GM19324 (cell line): ENCODE measurements at regions not wholly inside any gene's neighbourhood (a gene's known extent, or its start where the extent isn't known, plus 50 kb on each side); places are given as distances from the start of the nearest gene placed in this dataset.
A peak's percentile ranks its signal among the peaks of the same experiment; 100 is the strongest.

Experiments used
- ATAC-seq: cut with Tn5 transposase; IDR thresholded peaks from one replicate; pipeline ENCODE4 v1.9.1; 2021; ENCODE audit warnings: mild to moderate bottlenecking, moderate library complexity; ENCODE audit not compliant: unreplicated experiment, low FRiP score

DNA sequence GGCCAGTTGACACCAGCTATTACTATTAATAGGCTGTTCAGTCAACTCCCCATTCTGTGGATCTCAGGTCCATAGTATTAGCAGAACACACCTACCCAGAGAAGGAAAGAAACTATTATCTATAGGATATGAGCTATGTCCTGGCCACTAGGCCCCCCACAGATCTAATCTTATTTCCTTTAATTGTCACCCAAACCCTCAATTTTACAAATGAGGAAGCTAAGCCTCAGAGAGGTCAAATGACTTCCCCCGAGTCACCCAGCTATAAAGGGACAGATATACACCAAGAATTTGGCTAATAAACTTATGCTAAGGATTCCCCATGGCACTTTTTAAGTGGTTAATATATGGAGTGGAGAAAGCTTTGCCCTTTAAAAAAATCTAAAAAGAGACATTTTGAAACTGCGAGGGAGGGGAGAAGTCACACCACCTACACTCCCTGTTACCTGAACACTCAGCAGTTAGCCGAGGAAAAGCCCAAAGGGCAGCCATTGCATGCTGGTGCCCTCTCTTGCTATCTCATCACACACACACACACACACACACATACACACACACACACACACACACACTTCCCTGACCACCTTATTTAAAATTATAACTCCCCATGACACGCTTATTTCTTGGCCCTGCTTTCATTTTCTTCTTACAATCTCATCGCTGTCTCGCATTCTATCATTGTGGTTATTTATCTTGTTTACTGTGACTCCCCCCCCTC, 157.0 kb upstream of the ADO start:
- ATAC-seq, result no peak

DNA sequence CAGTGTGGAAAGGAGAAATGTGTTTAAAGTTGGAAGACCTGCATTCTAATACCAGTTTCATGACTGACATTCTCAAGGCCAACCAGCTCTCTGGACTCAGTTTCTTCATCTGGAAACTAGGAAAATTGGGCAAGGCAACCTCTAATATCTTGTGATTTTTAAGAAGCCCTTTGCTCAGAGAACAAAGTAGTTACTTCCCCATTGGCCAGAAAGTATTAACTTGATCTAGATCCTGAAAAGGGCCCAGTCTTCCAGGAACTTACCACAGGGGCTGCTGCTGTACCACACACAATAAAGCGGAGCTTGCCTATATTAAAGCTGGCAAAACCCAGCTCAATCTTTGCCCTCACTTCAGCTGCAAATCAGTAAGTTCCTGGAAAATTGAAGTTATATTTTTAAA, 155.6 kb upstream of the ADO start:
- no peak for ATAC-seq

DNA sequence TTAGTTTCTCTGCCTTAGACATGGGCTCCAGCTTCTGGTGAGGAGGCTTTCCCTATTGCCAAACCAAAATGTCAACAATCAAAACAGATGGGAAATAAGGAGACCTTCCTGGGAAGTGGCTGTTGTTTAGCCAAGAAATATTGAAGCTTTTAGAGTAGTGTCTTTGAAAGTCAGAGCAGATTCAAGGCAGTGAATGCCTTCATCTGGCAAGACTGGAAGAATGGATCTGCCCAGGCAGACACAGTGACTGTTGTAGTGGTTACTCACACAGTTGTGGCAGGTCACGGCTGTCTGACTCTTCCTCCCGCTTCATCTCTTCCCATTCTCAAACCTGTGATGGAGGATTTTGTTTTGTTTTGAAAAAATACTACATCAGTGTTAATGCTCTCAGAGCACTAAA, 154.1 kb upstream of the ADO start:
- ATAC-seq, result no peak

GRCh38 chr10:62651341-62651740, 153.2 kb upstream of the ADO start:
- ATAC-seq, result no peak

GRCh38 chr10:62652114-62652513, 152.4 kb upstream of the ADO start:
- no peak for ATAC-seq

GRCh38 chr10:62652564-62652963, 152.0 kb upstream of the ADO start:
- no peak for ATAC-seq

GRCh38 chr10:62653254-62653653, 151.3 kb upstream of the ADO start:
- ATAC-seq, result peak; percentile 86

DNA sequence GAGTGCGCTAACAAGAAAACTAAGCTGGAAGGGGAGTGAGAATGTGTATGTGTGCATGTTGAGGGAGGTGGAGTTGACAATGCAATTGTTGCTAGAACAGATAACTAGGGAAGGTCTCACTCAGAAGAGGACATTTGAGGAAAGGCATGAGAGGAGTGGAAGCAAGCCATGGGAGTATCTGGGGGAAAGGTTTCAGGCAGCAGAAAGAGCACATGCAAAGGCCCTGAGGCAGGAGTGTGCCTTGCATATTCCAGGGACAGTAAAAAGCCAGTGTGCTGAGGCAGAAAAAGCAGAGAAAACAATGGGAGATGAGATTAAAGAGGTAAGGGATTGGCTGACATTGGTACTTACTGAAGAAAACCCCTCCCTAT, 149.6 kb upstream of the ADO start:
- no peak for ATAC-seq

DNA sequence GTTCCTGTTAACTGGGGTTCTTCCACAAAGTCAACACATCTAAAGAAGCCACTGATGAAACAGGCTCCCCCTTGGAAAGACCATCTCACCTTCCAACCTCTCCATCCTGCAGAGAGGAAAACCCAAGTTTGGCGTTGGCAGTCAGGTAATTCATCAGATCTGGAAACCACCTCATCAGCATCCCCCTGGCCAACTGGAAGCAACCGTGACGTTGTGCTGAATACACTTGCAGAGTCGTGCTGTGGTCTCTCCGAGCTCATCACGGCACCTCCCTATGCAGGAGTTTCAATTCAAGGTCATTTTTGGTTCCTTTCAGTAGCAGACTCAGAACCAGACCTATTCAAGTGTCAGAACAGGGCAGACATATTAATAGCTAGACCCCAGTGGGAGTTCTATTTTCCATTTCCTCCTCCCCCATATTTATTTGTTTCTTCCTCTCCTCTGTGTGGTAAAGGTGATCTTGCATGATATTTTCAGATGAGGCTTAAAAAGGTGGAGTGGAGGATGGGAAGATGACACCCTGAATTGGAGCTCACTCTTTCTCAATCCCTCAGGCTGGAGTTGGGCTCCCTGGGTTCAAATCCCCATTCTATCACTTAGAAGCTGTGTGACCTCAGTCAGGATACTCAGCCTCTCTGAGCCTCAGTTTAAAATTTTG, 149.1 kb upstream of the ADO start:
- peak; percentile 73 for ATAC-seq

- ATAC-seq, result no peak
Observed at GRCh38 chr10:62657244-62657835, 147.2 kb upstream of the ADO start.

GRCh38 chr10:62658516-62658915, 146.0 kb upstream of the ADO start:
- no peak for ATAC-seq

GRCh38 chr10:62661143-62661542, 143.4 kb upstream of the ADO start:
- no peak for ATAC-seq

DNA sequence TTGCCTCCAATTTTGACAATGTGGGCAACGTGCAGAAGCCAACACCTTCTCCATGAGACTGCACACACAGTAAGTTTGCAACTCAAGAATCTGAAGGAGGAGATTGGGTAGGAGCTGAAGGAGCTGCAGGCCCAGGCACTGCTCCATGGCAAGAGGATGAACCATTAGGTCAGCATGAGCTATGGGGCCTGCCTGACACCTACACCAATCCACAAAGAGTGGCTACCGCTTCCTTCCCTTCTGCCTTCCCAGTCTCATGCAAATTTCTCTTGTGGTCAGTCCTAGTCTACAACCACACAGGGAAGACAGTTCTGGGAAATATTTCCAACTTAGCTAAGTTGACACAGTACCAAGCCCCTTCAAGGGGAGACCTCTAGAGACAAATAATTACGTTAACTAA, 142.0 kb upstream of the ADO start:
- ATAC-seq, result no peak

- ATAC-seq, result no peak
Observed at GRCh38 chr10:62665771-62666170, 138.7 kb upstream of the ADO start.

- no peak for ATAC-seq
Observed at GRCh38 chr10:62666275-62666674, 138.2 kb upstream of the ADO start.

DNA sequence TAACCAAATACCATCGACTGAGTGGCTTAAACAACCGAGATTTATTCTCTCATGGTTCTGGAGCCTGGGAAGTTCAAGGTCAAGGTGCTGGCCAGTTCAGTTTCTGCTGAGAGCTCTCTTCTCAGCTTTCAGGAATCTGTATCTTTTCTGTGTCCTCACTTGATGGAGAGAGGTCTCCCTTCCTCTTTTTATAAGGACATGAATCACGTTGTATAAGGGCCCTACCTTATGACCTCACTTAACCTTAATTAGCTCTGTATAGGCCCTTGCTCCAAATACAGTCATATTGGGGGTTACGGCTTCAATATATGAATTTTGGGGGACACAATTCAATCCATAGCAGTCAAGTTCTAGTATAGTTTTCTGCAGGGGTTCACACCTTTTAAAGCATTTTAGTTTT, 135.2 kb upstream of the ADO start:
- ATAC-seq, result no peak

DNA sequence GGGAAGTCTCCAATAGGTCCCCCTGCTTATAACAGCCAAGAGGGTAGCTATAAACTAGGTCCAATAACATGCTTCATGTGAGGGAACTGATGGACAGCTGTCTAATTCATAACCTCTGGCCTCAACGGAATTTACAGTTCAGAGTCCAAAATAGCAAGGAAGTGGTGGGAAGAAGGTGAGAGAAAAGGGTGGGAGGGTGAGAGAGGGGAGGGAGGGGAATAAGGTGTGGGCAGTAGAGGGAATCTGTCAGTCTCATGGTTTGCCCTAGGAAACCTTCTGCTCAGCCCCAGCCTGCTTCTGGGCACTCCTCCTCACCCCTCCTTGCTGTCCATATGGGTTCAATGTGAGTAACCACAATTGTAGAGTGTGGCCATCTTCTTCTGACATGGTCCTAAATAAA, 133.4 kb upstream of the ADO start:
- ATAC-seq, result no peak

- ATAC-seq, result peak; percentile 89
Observed at GRCh38 chr10:62681211-62681940, 123.1 kb upstream of the ADO start.

DNA sequence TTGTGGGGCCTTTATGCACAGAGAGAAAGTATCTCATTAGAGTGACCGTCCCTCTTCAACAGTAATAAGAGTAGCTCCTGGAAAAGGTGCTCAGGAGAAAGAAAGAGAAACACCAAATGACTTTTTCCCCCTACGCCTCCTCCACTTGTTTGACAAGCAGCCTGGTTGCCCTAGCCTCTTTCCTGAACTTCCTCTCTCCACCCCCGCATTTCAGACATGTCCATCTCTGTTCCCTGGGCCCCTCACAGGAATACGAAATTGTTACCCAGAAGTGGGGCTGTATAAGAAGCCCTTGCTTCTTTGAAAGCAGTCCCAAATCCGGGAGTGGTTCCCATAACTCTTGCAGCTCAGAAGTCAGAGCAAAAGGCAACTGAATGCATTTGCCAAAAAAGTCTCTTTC, 119.6 kb upstream of the ADO start:
- no peak for ATAC-seq

- no peak for ATAC-seq
Observed at GRCh38 chr10:62687230-62687748, 117.2 kb upstream of the ADO start.
